BE2C (cell line): ENCODE measurements at regions not wholly inside any gene's neighbourhood (a gene's known extent, or its start where the extent isn't known, plus 50 kb on each side); places are given as distances from the start of the nearest gene placed in this dataset.

Experiments
- DNase-seq: peaks from one replicate; pipeline ENCODE4 v3.0.0-alpha.2; 2020
- H3K27me3 ChIP-seq: fragments of 250-450 bp; sonication (Bioruptor Pico); 2 replicates; pipeline ENCODE4 v1.5.1; 2020; ENCODE audit warnings: mild to moderate bottlenecking
- H3K36me3 ChIP-seq: fragments of 250-450 bp; sonication (Bioruptor Pico); 2 replicates; pipeline ENCODE4 v1.5.1; 2020; ENCODE audit warnings: mild to moderate bottlenecking
- H3K4me1 ChIP-seq: fragments of 250-450 bp; sonication (Bioruptor Pico); 2 replicates; pipeline ENCODE4 v1.5.1; 2020
- H3K4me3 ChIP-seq: 2 replicates; pipeline ENCODE4 v1.5.1; 2011; ENCODE audit warnings: low read depth, low read length
- H3K9me3 ChIP-seq: fragments of 250-450 bp; sonication (Bioruptor Pico); 2 replicates; pipeline ENCODE4 v1.5.1; 2020
- CTCF ChIP-seq: IDR thresholded peaks from 2 replicates; pipeline ENCODE4 v1.5.1; 2012; ENCODE audit warnings: mild to moderate bottlenecking, low read depth, low read length

- no peak for TF ChIP-seq CTCF
- no peaks in the 10 kb centered on the region for H3K36me3 ChIP-seq
- H3K4me3 ChIP-seq: no peak overlapping the region
These were observed 111.7 kb upstream of the PTPN1 start for GRCh38 chr20:50398471-50398820.

GRCh38 chr20:50398821-50399554 lies 111.2 kb upstream of the PTPN1 start:
- no peaks in the 10 kb centered on the region for H3K36me3 ChIP-seq
- no peak for TF ChIP-seq CTCF

More at GRCh38 chr20:50398471-50398820, 111.7 kb upstream of the PTPN1 start:
- DNase-seq: no peak
- Histone ChIP-seq H3K4me1 (no peaks in the 10 kb centered on the region), H3K27me3 (no peaks in the 10 kb centered on the region), H3K9me3 (no peaks in the 10 kb centered on the region)

GRCh38 chr20:50399555-50399916 lies 110.6 kb upstream of the PTPN1 start:
- Histone ChIP-seq H3K4me3 (no peak overlapping the region), H3K27me3 (no peaks in the 10 kb centered on the region), H3K36me3 (no peaks in the 10 kb centered on the region), H3K4me1 (no peaks in the 10 kb centered on the region), H3K9me3 (no peaks in the 10 kb centered on the region)
- no peak for DNase-seq
- no peak for TF ChIP-seq CTCF

More at GRCh38 chr20:50398821-50399554, 111.2 kb upstream of the PTPN1 start:
- H3K4me3 ChIP-seq: no peak overlapping the region
- H3K4me1 ChIP-seq: no peaks in the 10 kb centered on the region
- no peak for DNase-seq
- no peaks in the 10 kb centered on the region for H3K9me3 ChIP-seq
- H3K27me3 ChIP-seq: no peaks in the 10 kb centered on the region

GRCh38 chr20:50399917-50400704 lies 110.1 kb upstream of the PTPN1 start:
- no peaks in the 10 kb centered on the region for H3K4me1 ChIP-seq
- no peak overlapping the region for H3K4me3 ChIP-seq
- no peaks in the 10 kb centered on the region for H3K27me3 ChIP-seq
- no peak for TF ChIP-seq CTCF
- no peaks in the 10 kb centered on the region for H3K9me3 ChIP-seq
- no peaks in the 10 kb centered on the region for H3K36me3 ChIP-seq
- DNase-seq: no peak

- no peak overlapping the region for H3K4me3 ChIP-seq
- no peaks in the 10 kb centered on the region for H3K4me1 ChIP-seq
- no peaks in the 10 kb centered on the region for H3K9me3 ChIP-seq
- no peak for DNase-seq
- H3K27me3 ChIP-seq: no peaks in the 10 kb centered on the region
- H3K36me3 ChIP-seq: no peaks in the 10 kb centered on the region
- no peak for TF ChIP-seq CTCF
These were observed 109.2 kb upstream of the PTPN1 start for GRCh38 chr20:50400705-50401586.
